Endothelial cell of umbilical vein (primary cell): ENCODE measurements at regions not wholly inside any gene's neighbourhood (a gene's known extent, or its start where the extent isn't known, plus 50 kb on each side); places are given as distances from the start of the nearest gene placed in this dataset.

ENCODE experiments used
- BruUV-seq: library from RNA; stranded (reverse); fragments of 400-500 nt; replicated peaks from 2 replicates; lab custom pipeline; 2021; lab: Mats Ljungman, UMichigan
- CTCF ChIA-PET: fragments of 300-600, 350-600 bp; sonication (Branson Sonifier 250); formaldehyde crosslinking; loops from one replicate; lab custom pipeline; 2021; ENCODE audit warnings: antibody characterized with exemption, inconsistent platforms; lab: Charles Lee
- POLR2A ChIA-PET: fragments of 300-600, 350-600 bp; sonication (Branson Sonifier 250); formaldehyde crosslinking; loops from one replicate; lab custom pipeline; 2021; ENCODE audit warnings: antibody characterized with exemption, inconsistent platforms; lab: Charles Lee
- DNase-seq: peaks from one replicate; pipeline ENCODE4 v3.0.0-alpha.2; 2011; ENCODE audit warnings: low read depth, low spot score
- FAIRE-seq: peaks from 2 replicates; lab custom pipeline; 2011; peaks lifted over from hg19 to GRCh38; lab: Jason Lieb, UNC
- H2AFZ ChIP-seq: 2 replicates; pipeline ENCODE4 v1.6.0; 2012; ENCODE audit warnings: low read depth, low read length, control low read depth, inconsistent platforms
- H3K27ac ChIP-seq: 2 replicates; pipeline ENCODE4 v1.5.1; 2011; ENCODE audit warnings: low read depth, mild to moderate bottlenecking, control low read depth, low read length, moderate library complexity; ENCODE audit not compliant: insufficient read depth
- H3K27me3 ChIP-seq, 2 experiments: 2 replicates each; pipeline versions ENCODE4 v1.6.0 to v1.6.1; 2011; ENCODE audit warnings: low read length in 2 of 2, mixed read lengths in 1 of 2; ENCODE audit not compliant: control insufficient read depth in 2 of 2, insufficient read depth in 2 of 2
- H3K36me3 ChIP-seq, 2 experiments: 2 replicates in 1 of 2; 3 replicates in 1 of 2; pipeline ENCODE4 v1.5.1; 2011; ENCODE audit warnings: low read length in 2 of 2, mild to moderate bottlenecking in 1 of 2, moderate library complexity in 1 of 2; ENCODE audit not compliant: control insufficient read depth in 2 of 2, insufficient read depth in 2 of 2; ENCODE audit errors: extremely low read depth in 1 of 2
- H3K4me1 ChIP-seq: 3 replicates; pipeline ENCODE4 v1.5.1; 2011; ENCODE audit warnings: mild to moderate bottlenecking, low read length; ENCODE audit not compliant: control insufficient read depth, insufficient read depth; ENCODE audit errors: extremely low read depth
- H3K4me2 ChIP-seq: 2 replicates; pipeline ENCODE4 v1.6.1; 2011; ENCODE audit warnings: low read length, control low read depth, mixed read lengths; ENCODE audit not compliant: insufficient read depth
- H3K4me3 ChIP-seq, 3 experiments: fragments of 200-600 bp in 1 of 3; sonication (generic), shearing (Covaris generic) in 1 of 3; replicated peaks in 1 of 3; 2 replicates each; pipeline ENCODE4 v1.5.1; 2011 to 2016; ENCODE audit warnings: control low read depth in 3 of 3, low read length in 3 of 3, mild to moderate bottlenecking in 2 of 3, inconsistent platforms in 1 of 3, low read depth in 1 of 3, moderate library complexity in 1 of 3; ENCODE audit not compliant: insufficient read depth in 1 of 3
- H3K79me2 ChIP-seq: 2 replicates; pipeline ENCODE4 v1.6.0; 2012; ENCODE audit warnings: low read length, inconsistent platforms; ENCODE audit not compliant: control insufficient read depth, insufficient read depth
- H3K9ac ChIP-seq: replicated peaks from 2 replicates; pipeline ENCODE3; 2011; ENCODE audit warnings: low read length, control low read depth; ENCODE audit not compliant: insufficient read depth; ENCODE audit errors: extremely low read depth
- H3K9me1 ChIP-seq: replicated peaks from 3 replicates; pipeline ENCODE4 v1.6.0; 2011; ENCODE audit warnings: mild to moderate bottlenecking, low read length; ENCODE audit not compliant: control insufficient read depth, insufficient read depth; ENCODE audit errors: extremely low read depth
- H3K9me3 ChIP-seq: replicated peaks from 2 replicates; pipeline ENCODE4 v1.5.1; 2012; ENCODE audit warnings: low read length, inconsistent platforms; ENCODE audit not compliant: control insufficient read depth, insufficient read depth
- H4K20me1 ChIP-seq: replicated peaks from 2 replicates; pipeline ENCODE3; 2011; ENCODE audit warnings: mild to moderate bottlenecking, low read length; ENCODE audit not compliant: control insufficient read depth, insufficient read depth; ENCODE audit errors: extremely low read depth
- CTCF ChIP-seq, 2 donors: IDR thresholded peaks; 1 replicate in 1 of 2; 2 replicates in 1 of 2; pipeline ENCODE4 v1.5.1; 2011; ENCODE audit warnings: low read length in 2 of 2, mild to moderate bottlenecking in 2 of 2, moderate library complexity in 2 of 2, control low read depth in 1 of 2, inconsistent platforms in 1 of 2, low read depth in 1 of 2; ENCODE audit not compliant: insufficient read depth in 1 of 2; ENCODE audit errors: extremely low read depth in 1 of 2
- EZH2 ChIP-seq: IDR thresholded peaks from 2 replicates; pipeline ENCODE4 v1.6.1; 2012; ENCODE audit warnings: borderline replicate concordance, low read depth, mild to moderate bottlenecking, moderate library complexity, low read length, inconsistent platforms; ENCODE audit not compliant: severe bottlenecking
- FOS ChIP-seq: IDR thresholded peaks from 2 replicates; pipeline ENCODE4 v1.6.1; 2011; ENCODE audit warnings: mild to moderate bottlenecking, low read length, moderate library complexity, borderline replicate concordance; ENCODE audit not compliant: insufficient read depth
- GATA2 ChIP-seq: IDR thresholded peaks from 2 replicates; pipeline ENCODE4 v1.7.0; 2011; ENCODE audit warnings: low read depth, mild to moderate bottlenecking, moderate library complexity, mixed read lengths, low read length; ENCODE audit not compliant: insufficient read length, insufficient read depth
- JUN ChIP-seq: IDR thresholded peaks from 2 replicates; pipeline ENCODE4 v1.6.1; 2011; ENCODE audit warnings: borderline replicate concordance, low read depth; ENCODE audit not compliant: insufficient read length, insufficient read depth
- MAX ChIP-seq: IDR thresholded peaks from 2 replicates; pipeline ENCODE4 v1.6.1; 2011; ENCODE audit not compliant: insufficient read depth, insufficient read length
- MYC ChIP-seq: IDR thresholded peaks from one replicate; pipeline ENCODE4 v1.6.1; 2011; ENCODE audit warnings: mild to moderate bottlenecking, low read depth, low read length
- POLR2A ChIP-seq: IDR thresholded peaks from 2 replicates; pipeline ENCODE4 v1.6.1; 2012; ENCODE audit warnings: low read depth, mild to moderate bottlenecking, control low read depth, low read length
- POLR2AphosphoS5 ChIP-seq: IDR thresholded peaks from 2 replicates; pipeline ENCODE4 v1.6.1; 2012; ENCODE audit warnings: low read depth, mild to moderate bottlenecking, control low read depth, low read length, moderate library complexity; ENCODE audit not compliant: insufficient read depth
- dilution Hi-C: fragments of 300-500 bp; cut with MboI; formaldehyde crosslinking; loops from one replicate; pipeline ENCODE4 v1.15.0; 2019; ENCODE audit warnings: low sequenced_read_pairs; ENCODE audit not compliant: extremely low pct_ligation_motif_present
- intact Hi-C: fragments of 100-400 bp; cut with micrococcal nuclease; formaldehyde crosslinking; loops from one replicate; pipeline ENCODE4 v1.10.0; 2022

- H3K27me3 ChIP-seq, result no peaks in the 10 kb centered on the region
- intact Hi-C loops, result no loop called here
- no peaks in the 10 kb centered on the region for H3K9me3 ChIP-seq
- H2AFZ ChIP-seq, result no peak overlapping the region
- dilution Hi-C loops, result no loop called here
- no peak for TF ChIP-seq EZH2
- no peak for TF ChIP-seq MAX
- no peak for TF ChIP-seq JUN
- no peak for TF ChIP-seq POLR2A
- TF ChIP-seq FOS, result no peak
- TF ChIP-seq MYC, result no peak
- TF ChIP-seq POLR2AphosphoS5, result no peak
- TF ChIP-seq GATA2, result no peak
- TF ChIP-seq CTCF (IDR thresholded peaks at IDR 0.05; ENCODE audit: extremely low read depth in 1 of 2, insufficient read depth in 1 of 2, low read depth in 1 of 2, low read length in 2 of 2), result no peak
- no peak overlapping the region for H3K4me2 ChIP-seq
- no peaks in the 10 kb centered on the region for H3K4me1 ChIP-seq
- H3K36me3 ChIP-seq, result no peaks in the 10 kb centered on the region
- DNase-seq (no peak), FAIRE-seq (no peak)
- H3K4me3 ChIP-seq, result no peak overlapping the region
- ChIA-PET CTCF (no interaction called here), POLR2A (no interaction called here)
- no peaks in the 10 kb centered on the region for H3K79me2 ChIP-seq
- no peaks in the 10 kb centered on the region for H4K20me1 ChIP-seq
- no peak overlapping the region for H3K9ac ChIP-seq
- no peaks in the 10 kb centered on the region for H3K9me1 ChIP-seq
- no peak overlapping the region for H3K27ac ChIP-seq
- BruUV-seq, result no TSS peak
Measured at GRCh38 chr3:73203633-73204032, 142.2 kb downstream of the EBLN2 start.
